Heart right ventricle (tissue), 16 donors: ENCODE measurements at regions not wholly inside any gene's neighbourhood (a gene's known extent, or its start where the extent isn't known, plus 50 kb on each side); places are given as distances from the start of the nearest gene placed in this dataset.

Source experiments
- ATAC-seq, 8 donors: fragments of 200-7000 bp; cut with Tn5 transposase; one replicate each; pipeline ENCODE4 v1.9.1; 2020; ENCODE audit warnings: mild to moderate bottlenecking in 8 of 8, moderate library complexity in 8 of 8, moderate number of reproducible peaks in 1 of 8
- DNase-seq, 2 donors: peaks; one replicate each; pipeline ENCODE4 v3.0.0-alpha.2; 2020
- H3K27ac ChIP-seq, 10 donors: fragments of 200-600 bp; sonication (generic) in 2 of 10; one replicate each; pipeline versions ENCODE4 v1.5.0 to v1.8.0; 2020 to 2022; ENCODE audit warnings: mild to moderate bottlenecking in 3 of 10
- H3K27me3 ChIP-seq, 7 donors: fragments of 200-600 bp; one replicate each; pipeline ENCODE4 v1.8.0; 2021 to 2022; ENCODE audit warnings: mild to moderate bottlenecking in 2 of 7
- H3K36me3 ChIP-seq, 9 donors: fragments of 200-600 bp; sonication (generic) in 1 of 9; one replicate each; pipeline versions ENCODE4 v1.5.0 to v1.8.0; 2020 to 2022; ENCODE audit warnings: mild to moderate bottlenecking in 2 of 9
- H3K4me1 ChIP-seq, 9 donors: fragments of 200-600 bp; sonication (generic) in 1 of 9; one replicate each; pipeline versions ENCODE4 v1.5.0 to v1.8.0; 2020 to 2022; ENCODE audit warnings: mild to moderate bottlenecking in 4 of 9
- H3K4me3 ChIP-seq, 10 donors: fragments of 200-600 bp; sonication (generic) in 2 of 10; one replicate each; pipeline versions ENCODE4 v1.5.0 to v1.8.0; 2020 to 2022; ENCODE audit warnings: mild to moderate bottlenecking in 7 of 10, moderate library complexity in 2 of 10
- H3K9me3 ChIP-seq, 11 donors: fragments of 200-600 bp in 10 of 11; sonication (generic) in 2 of 11; one replicate each; pipeline versions ENCODE4 v1.5.0 to v1.8.0; 2013 to 2022; ENCODE audit warnings: mild to moderate bottlenecking in 2 of 11, control low read depth in 1 of 11, moderate library complexity in 1 of 11
- WGBS, 2 donors: extraction: QIAGEN DNeasy Blood & Tissue Kit; methylation state at CpG; one replicate each; pipeline ENCODE4 v1.1.7; 2013; ENCODE audit warnings: inconsistent platforms in 1 of 2; 5-methylcytosine and 5-hydroxymethylcytosine counted together
- intact Hi-C, 10 donors: fragments of 100-400 bp; cut with DNase I; formaldehyde crosslinking; loops; one replicate each; pipeline versions ENCODE4 v1.11.1 to v1.14.2; 2022
- TF ChIP-seq, protein P1 (sequence below), 9 donors: fragments of 200-600 bp; sonication (generic) in 2 of 9; IDR thresholded peaks; one replicate each; pipeline versions ENCODE4 v1.5.0 to v1.8.0; 2021 to 2022; ENCODE audit warnings: antibody characterized with exemption in 9 of 9, mild to moderate bottlenecking in 5 of 9, moderate library complexity in 1 of 9
- donor health status: Arrhythmogenic right ventricular cardiomyopathy.
- donor health status: ischemic (EF 13 %, LVEDD 7.1; RV severe dilation, severe dysfunction).
- donor health status: healthy with polysubstance abuse.
- donor health status: DM: no; HTN: yes; CAD: no.
- donor health status: DM: no; HTN: no; CAD: no.
- donor health status: ischemic (EF 25% LVEDD 6.9; RV normal size, moderate dysfunction).
- donor health status: ischemic (EF 25% LVEDD 5.7; RV mildly dilated, moderate dysfunction).
- donor health status: healthy.
- donor health status: DM: yes; HTN: yes; CAD: no.
- donor health status: Ischemic cardiomyopathy.
- donor health status: ischemic (EF 35%, LVEDD 5.7; RV mildly dilated, moderate dysfunction).
- donor health status: nonischemic (EF 11% LVEDD 7.7; RV severe dilation, severe dysfunction).
- donor health status: DM: yes; HTN: yes; CAD: no.
- donor health status: PGD.
- donor health status: ischemic (EF 29% LVEDD 5.4; RV normal size, mild dysfunction).
- donor health status: nonischemic (EF 23%, LVEDD 6.1; RV moderate dilation, normal function).

DNA sequence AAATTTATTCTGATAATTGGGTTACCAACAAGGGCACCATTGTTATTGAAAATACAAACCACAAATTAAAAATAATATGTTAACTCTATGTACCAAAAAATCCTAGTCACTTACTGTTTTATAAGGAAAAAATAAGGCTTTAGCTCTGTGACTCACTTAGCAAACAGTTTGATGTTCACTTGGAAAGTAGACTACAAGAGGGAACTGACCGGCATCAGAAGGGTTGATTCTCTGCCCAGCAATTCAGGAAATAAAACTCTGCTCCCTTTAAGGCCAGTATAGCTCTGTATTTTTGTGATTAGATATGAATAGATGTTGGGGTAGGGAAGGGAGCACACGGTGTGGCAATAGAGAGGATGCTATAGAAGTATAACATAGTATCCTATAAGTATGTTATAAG, 671.3 kb downstream of the LRRC70 start:
- no peaks in the 10 kb centered on the region for H3K36me3 ChIP-seq
- intact Hi-C loops: no loop called here
- H3K27ac ChIP-seq: no peak overlapping the region
- H3K9me3 ChIP-seq: peaks cover 0 to 4% (median 0%) of the 10 kb centered on the region in 11 donors
- H3K4me1 ChIP-seq: no peaks in the 10 kb centered on the region
- no peak for ATAC-seq
- TF ChIP-seq, protein P1, sequence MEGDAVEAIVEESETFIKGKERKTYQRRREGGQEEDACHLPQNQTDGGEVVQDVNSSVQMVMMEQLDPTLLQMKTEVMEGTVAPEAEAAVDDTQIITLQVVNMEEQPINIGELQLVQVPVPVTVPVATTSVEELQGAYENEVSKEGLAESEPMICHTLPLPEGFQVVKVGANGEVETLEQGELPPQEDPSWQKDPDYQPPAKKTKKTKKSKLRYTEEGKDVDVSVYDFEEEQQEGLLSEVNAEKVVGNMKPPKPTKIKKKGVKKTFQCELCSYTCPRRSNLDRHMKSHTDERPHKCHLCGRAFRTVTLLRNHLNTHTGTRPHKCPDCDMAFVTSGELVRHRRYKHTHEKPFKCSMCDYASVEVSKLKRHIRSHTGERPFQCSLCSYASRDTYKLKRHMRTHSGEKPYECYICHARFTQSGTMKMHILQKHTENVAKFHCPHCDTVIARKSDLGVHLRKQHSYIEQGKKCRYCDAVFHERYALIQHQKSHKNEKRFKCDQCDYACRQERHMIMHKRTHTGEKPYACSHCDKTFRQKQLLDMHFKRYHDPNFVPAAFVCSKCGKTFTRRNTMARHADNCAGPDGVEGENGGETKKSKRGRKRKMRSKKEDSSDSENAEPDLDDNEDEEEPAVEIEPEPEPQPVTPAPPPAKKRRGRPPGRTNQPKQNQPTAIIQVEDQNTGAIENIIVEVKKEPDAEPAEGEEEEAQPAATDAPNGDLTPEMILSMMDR (IDR thresholded peaks at IDR 0.05): no peak
- H3K27me3 ChIP-seq: peaks cover 0 to 3% (median 0%) of the 10 kb centered on the region in 7 donors
- no peak overlapping the region for H3K4me3 ChIP-seq
- whole genome bisulfite sequencing, 2 donors: 57 to 63% methylated on average over 2 of the region's 2 CpGs
- DNase-seq: no peak

- Histone ChIP-seq H3K36me3 (no peaks in the 10 kb centered on the region), H3K27ac (no peak overlapping the region), H3K27me3 (peaks cover 0 to 3% (median 0%) of the 10 kb centered on the region in 7 donors), H3K9me3 (no peaks in the 10 kb centered on the region), H3K4me3 (no peak overlapping the region), H3K4me1 (no peaks in the 10 kb centered on the region)
- WGBS, 2 donors: 55 to 61% methylated on average over 1 of the region's 1 CpG
- no peak for ATAC-seq
- DNase-seq: no peak
- intact Hi-C loops: no loop called here
- TF ChIP-seq, protein P1 (IDR thresholded peaks at IDR 0.05): no peak
Measured at GRCh38 chr5:63247651-63248050, 669.0 kb downstream of the LRRC70 start.

DNA sequence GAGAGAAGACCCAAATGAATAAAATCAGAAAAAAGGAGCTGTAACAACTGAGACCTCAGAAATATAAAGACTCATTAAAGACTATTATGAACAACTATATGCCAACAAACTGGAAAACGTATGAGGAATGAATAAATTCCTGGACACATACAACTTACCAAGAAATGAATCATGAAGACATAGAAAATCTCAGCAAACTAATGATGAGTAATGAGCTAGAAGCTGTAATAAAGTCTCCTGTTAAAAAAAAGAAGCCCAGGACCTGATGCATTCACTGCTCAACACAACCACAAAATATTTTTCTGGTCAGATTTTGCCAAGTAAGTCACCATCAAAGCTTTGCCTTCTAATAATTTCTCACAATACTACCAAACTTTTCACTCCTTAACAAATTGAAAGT, 666.7 kb downstream of the LRRC70 start:
- no peak for ATAC-seq
- peaks cover 0 to 3% (median 0%) of the 10 kb centered on the region in 7 donors for H3K27me3 ChIP-seq
- no peak for DNase-seq
- TF ChIP-seq, protein P1 (IDR thresholded peaks at IDR 0.05): no peak
- H3K36me3 ChIP-seq: no peaks in the 10 kb centered on the region
- H3K4me3 ChIP-seq: no peak overlapping the region
- no peak overlapping the region for H3K27ac ChIP-seq
- H3K9me3 ChIP-seq: no peaks in the 10 kb centered on the region
- H3K4me1 ChIP-seq: no peaks in the 10 kb centered on the region
- intact Hi-C loops: no loop called here
- WGBS, 2 donors: 72 to 87% methylated on average over 1 of the region's 1 CpG

DNA sequence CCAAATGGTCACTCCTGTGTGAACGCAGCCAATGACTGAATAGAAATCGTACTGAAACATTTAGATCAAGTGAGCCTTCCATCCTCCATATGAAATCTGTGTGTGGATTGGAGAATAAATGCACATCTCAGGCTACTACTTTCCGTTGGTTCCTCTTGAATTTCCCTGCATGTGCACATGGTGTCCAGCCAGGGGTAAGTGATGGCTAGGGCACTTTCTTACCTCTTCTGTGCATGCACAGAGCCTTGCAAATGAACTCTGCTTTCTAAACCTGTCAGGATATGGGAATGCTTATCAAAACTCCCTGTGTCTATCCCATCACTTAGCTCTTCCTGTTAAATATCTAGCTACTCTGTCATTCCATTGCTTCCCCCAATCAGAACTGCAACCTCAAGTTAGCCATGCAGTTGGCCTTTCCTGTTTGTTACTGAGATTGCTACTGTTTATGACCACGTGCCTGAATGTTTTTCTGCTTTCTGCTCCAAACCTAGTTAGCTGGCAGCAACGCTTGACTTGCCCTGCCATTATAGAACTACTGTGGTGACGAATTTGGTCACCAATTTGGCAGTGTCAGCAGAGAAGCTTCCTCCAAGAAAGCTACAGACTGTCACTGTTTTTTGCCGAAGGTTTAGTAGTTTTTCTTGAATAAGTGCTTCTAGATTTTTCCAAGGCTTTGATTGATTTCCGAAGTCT, 661.6 kb downstream of the LRRC70 start:
- no peak for ATAC-seq
- 65 to 67% methylated on average over 8 of the region's 8 CpGs for WGBS, 2 donors
- Histone ChIP-seq H3K4me1 (no peaks in the 10 kb centered on the region), H3K4me3 (no peak overlapping the region), H3K27ac (no peak overlapping the region), H3K27me3 (no peaks in the 10 kb centered on the region), H3K9me3 (no peaks in the 10 kb centered on the region), H3K36me3 (no peaks in the 10 kb centered on the region)
- no peak for DNase-seq
- intact Hi-C loops: no loop called here
- TF ChIP-seq, protein P1 (IDR thresholded peaks at IDR 0.05): no peak
